Dermis blood vessel endothelial cell (primary cell): ENCODE measurements at regions not wholly inside any gene's neighbourhood (a gene's known extent, or its start where the extent isn't known, plus 50 kb on each side); places are given as distances from the start of the nearest gene placed in this dataset.
"Not testable (repeated sequence)": the region's sequence is repeated elsewhere in the genome, so short reads cannot be mapped to it uniquely, and the experiment has no call there.

Source experiments
- DNase-seq: peaks from one replicate; pipeline ENCODE4 v3.0.0; 2010

DNA sequence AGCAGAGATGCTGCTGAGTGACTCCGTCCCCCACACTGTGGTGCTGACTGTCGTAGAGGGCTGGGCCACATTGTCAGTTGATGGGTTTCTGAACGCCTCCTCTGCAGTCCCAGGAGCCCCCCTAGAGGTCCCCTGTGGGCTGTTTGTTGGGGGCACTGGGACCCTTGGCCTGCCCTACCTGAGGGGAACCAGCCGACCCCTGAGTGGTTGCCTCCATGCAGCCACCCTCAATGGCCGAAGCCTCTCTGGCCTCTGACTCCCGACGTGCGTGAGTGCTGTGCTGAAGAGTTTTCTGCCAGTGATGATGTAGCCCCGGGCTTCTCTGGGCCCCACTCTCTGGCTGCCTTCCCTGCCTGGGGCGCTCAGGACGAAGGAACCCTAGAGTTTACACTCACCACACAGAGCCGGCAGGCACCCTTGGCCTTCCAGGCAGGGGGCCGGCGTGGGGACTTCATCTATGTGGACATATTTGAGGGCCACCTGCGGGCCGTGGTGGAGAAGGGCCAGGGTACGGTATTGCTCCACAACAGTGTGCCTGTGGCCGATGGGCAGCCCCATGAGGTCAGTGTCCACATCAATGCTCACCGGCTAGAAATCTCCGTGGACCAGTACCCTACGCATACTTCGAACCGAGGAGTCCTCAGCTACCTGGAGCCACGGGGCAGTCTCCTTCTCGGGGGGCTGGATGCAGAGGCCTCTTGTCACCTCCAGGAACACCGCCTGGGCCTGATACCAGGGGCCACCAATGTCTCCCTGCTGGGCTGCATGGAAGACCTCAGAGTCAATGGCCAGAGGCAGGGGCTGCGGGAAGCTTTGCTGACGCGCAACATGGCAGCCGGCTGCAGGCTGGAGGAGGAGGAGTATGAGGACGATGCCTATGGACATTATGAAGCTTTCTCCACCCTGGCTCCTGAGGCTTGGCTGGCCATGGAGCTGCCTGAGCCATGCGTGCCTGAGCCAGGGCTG is 181.1 kb downstream of the TBC1D2B start:
- DNase-seq: not testable (repeated sequence)

GRCh38 chr15:77895742-77896141 is 181.8 kb downstream of the TBC1D2B start:
- DNase-seq: no peak

DNA sequence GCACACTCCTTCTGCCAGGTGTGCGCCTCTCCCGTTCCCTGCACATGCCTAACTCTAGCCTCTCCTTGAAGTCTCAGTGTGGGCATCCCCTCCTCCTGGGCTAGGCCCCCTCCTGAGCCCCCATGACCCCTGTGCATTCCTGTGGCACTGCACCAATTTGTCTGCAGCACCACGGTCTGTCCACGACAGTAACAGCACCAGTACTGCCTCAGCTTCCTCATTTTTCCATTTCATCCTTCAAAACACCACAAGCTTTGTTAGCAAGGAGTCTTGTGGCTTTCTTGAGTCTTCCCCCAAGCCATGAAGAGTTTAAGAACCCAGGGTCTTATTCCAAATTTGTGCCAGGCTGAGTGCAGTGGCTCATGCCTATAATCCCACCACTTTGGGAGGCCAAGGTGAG is 182.4 kb downstream of the TBC1D2B start:
- DNase-seq: not testable (repeated sequence)

- not testable (repeated sequence) for DNase-seq
These were observed 183.6 kb downstream of the TBC1D2B start for GRCh38 chr15:77893671-77894640.

- DNase-seq: not testable (repeated sequence)
These were observed 184.3 kb downstream of the TBC1D2B start for GRCh38 chr15:77893246-77893645.

DNA sequence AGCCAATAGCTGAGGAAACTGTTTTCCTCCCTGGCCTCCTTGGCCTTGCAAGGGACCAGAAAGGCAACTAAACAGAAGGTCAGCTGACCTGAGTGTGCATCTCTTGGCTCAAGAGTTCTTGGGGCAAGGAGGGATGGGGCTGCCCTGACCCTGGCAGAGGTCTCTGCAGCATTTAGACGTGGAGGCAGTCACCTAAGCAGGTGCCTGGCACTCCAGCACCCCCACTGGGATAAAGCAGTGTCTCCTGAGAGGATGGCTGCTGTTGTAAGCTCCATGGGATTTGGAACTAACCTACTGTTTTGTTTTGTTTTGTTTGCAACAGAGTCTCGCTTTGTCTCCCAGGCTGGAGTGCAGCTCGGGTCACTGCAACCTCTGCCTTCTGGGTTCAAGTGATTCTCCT is 185.2 kb downstream of the TBC1D2B start:
- no peak for DNase-seq

- DNase-seq: not testable (repeated sequence)
These were observed 185.6 kb downstream of the TBC1D2B start for GRCh38 chr15:77891862-77892261.

- DNase-seq: not testable (repeated sequence)
These were observed 186.4 kb downstream of the TBC1D2B start for GRCh38 chr15:77890911-77891801.

GRCh38 chr15:77889828-77890725 is 187.4 kb downstream of the TBC1D2B start:
- not testable (repeated sequence) for DNase-seq

DNA sequence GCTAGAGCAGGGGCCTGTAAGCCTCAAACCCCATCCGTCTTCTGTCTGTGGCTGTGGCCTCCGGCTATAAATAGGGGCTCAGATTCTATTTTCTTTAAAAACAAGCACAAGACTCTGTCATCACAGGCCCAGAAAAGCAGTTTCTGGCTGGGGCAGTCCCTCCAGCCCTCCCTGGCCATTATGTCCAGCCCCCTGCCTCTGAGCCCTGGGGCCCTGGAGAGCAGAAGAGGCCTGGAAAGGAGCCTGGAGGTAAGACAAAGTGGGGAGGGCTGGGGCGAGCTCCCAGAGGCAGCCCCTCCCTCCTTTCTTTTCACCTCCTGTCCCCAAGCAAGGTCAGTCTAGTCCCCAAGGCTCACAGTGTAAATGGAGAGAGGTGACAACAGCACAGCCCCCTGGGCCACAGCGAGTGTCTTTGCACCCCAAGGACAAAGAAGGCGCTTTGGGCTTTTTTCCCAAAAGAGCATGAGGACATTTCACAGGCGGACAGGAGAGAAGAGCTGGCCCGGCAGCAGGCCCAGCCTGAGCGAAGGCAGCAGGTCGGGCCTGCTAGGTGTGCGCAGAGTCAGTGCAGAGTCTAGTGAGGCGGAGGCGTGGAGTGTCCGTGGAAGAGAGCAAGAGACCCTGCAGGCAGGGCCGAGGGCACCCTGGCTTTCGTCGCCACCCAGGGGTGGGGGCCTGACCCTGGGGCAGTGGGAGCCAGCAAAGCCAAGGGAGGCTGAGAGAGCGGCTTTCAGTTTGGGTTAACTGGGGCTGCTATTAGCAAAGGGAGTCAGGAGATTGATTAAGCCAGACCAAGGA is 188.3 kb downstream of the TBC1D2B start:
- DNase-seq: no peak

GRCh38 chr15:77887563-77888429 is 189.7 kb downstream of the TBC1D2B start:
- DNase-seq: not testable (repeated sequence)

DNA sequence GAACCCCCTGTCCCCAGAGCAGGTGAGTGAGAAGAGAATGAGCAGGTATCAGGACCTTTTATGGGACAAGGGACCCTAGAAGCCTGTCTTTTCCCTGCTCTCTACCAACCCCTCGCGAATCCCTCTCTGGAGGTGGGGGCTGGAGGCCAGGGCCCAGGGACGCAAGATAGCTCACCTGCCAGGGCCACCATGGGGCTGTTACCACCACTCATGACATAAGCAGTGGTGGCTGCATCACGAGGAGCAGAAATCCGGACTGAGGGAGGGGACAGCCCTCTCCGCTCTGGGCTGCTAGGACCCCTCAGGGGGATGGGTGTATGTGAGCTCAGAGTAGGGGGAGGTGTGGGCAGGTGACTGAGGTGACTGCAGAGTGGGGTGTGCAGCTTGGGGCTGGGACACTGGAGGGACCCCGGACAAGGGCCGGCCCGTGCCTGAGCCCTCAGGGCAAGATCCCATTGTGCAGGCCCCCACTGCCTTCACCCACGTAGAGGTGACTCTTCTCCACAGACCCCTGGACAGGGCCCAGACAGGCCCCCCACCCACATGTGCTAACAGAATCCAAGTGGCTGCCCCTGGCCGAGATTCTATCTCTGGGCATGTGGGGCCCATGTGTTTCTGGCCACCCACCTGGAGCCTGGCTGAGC is 190.6 kb downstream of the TBC1D2B start:
- no peak for DNase-seq

GRCh38 chr15:77885877-77886500 is 191.5 kb downstream of the TBC1D2B start:
- not testable (repeated sequence) for DNase-seq

DNA sequence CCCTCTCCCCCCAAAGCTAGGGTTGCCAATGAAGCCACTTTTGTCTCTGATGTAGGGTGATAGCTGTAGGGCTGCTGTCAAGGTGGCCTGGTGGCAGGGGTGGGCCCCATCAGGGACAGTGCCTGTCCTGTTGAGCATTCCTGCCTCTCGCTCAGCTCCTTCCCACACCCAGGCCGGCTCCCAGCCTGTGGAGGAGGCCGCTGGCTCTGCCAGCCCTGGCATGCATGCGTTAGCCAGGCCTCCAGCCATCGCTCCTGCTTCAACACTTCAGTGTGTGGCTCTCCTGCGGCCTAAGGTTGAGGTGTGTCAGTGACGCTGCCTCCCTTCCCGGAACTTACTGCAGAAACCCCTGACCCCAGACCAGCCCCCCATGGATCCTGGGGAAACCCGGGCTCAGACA is 194.5 kb downstream of the TBC1D2B start:
- DNase-seq: not testable (repeated sequence)

DNA sequence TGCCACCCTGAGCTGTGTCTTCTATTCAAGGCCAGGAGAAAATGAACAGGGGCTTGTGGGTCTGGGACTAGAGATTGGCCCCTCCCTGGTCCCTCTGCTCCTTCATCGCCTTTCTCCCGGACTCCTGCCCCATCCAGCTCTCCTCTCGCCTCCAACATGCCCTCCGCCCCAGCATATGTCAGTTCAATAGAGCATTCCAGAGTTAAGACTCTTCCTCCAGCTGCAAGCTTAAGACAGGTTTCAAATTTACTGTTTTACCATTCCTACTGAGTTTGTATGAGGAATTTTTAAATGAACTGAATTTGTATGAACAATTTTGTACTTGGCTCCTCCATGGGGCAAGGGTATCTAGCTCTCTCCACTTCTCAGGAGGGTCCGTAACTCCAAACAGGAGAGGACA is 195.6 kb downstream of the TBC1D2B start:
- DNase-seq: no peak

GRCh38 chr15:77881535-77881934 is 196.0 kb downstream of the TBC1D2B start:
- DNase-seq: not testable (repeated sequence)

GRCh38 chr15:77879466-77879865 is 198.0 kb downstream of the TBC1D2B start:
- not testable (repeated sequence) for DNase-seq
